Neural cell (in vitro differentiated cells): ENCODE measurements at regions not wholly inside any gene's neighbourhood (a gene's known extent, or its start where the extent isn't known, plus 50 kb on each side); places are given as distances from the start of the nearest gene placed in this dataset.

Source experiments
- H2AFZ ChIP-seq: fragments of 200-600, 300-800 bp; sonication (generic), shearing (Covaris generic); 2 replicates; pipeline ENCODE4 v1.6.0; 2014; ENCODE audit warnings: low read depth, mild to moderate bottlenecking, antibody characterized with exemption, low read length, moderate library complexity
- H3F3A ChIP-seq: fragments of 200-600 bp; shearing (Covaris generic); 2 replicates; pipeline ENCODE4 v1.6.1; 2016; ENCODE audit warnings: mild to moderate bottlenecking, moderate library complexity, mixed read lengths, antibody characterized with exemption, low read length; ENCODE audit not compliant: insufficient read depth, poor library complexity, severe bottlenecking
- H3K27ac ChIP-seq: fragments of 200-600, 300-800 bp; sonication (generic), shearing (Covaris generic); 2 replicates; pipeline ENCODE4 v1.5.1; 2014; ENCODE audit warnings: mild to moderate bottlenecking, low read length, moderate library complexity
- H3K27me3 ChIP-seq: fragments of 300-800, 200-600 bp; sonication (generic), shearing (Covaris generic); 2 replicates; pipeline ENCODE4 v1.6.0; 2014; ENCODE audit warnings: mild to moderate bottlenecking, low read depth, low read length, moderate library complexity; ENCODE audit not compliant: insufficient read depth
- H3K36me3 ChIP-seq: fragments of 300-800, 200-600 bp; sonication (generic), shearing (Covaris generic); 2 replicates; pipeline ENCODE4 v1.5.1; 2014; ENCODE audit warnings: mild to moderate bottlenecking, antibody characterized with exemption, low read length, moderate library complexity; ENCODE audit not compliant: insufficient read depth
- H3K4me2 ChIP-seq: fragments of 300-800, 200-600 bp; sonication (generic), shearing (Covaris generic); 2 replicates; pipeline ENCODE4 v1.6.0; 2014; ENCODE audit warnings: mild to moderate bottlenecking, low read length
- H3K4me3 ChIP-seq: fragments of 300-800, 200-600 bp; sonication (generic), shearing (Covaris generic); 2 replicates; pipeline ENCODE4 v1.5.1; 2014; ENCODE audit warnings: mild to moderate bottlenecking, low read length, moderate library complexity
- H3K79me2 ChIP-seq: fragments of 200-600 bp; shearing (Covaris generic); replicated peaks from 2 replicates; pipeline ENCODE4 v1.6.0; 2014; ENCODE audit warnings: mild to moderate bottlenecking, low read length, moderate library complexity; ENCODE audit not compliant: insufficient read depth
- H3K9ac ChIP-seq: fragments of 300-800, 200-600 bp; sonication (generic), shearing (Covaris generic); 2 replicates; pipeline ENCODE4 v1.6.1; 2016; ENCODE audit warnings: mild to moderate bottlenecking, low read length, mixed read lengths
- H3K9me2 ChIP-seq: fragments of 200-600 bp; shearing (Covaris generic); 2 replicates; pipeline ENCODE4 v1.6.1; 2016; ENCODE audit warnings: mild to moderate bottlenecking, low read length, mixed read lengths; ENCODE audit not compliant: insufficient read depth
- H3K9me3 ChIP-seq: fragments of 200-600, 300-800 bp; sonication (generic), shearing (Covaris generic); 2 replicates; pipeline ENCODE4 v1.6.1; 2016; ENCODE audit warnings: mild to moderate bottlenecking, mixed run types, low read length, moderate library complexity, mixed read lengths
- H4K20me1 ChIP-seq: fragments of 200-600 bp; shearing (Covaris generic); 2 replicates; pipeline ENCODE4 v1.6.1; 2016; ENCODE audit warnings: mild to moderate bottlenecking, mixed run types; ENCODE audit not compliant: insufficient read depth
- CTCF ChIP-seq: fragments of 450-650 bp; IDR thresholded peaks from 2 replicates; pipeline ENCODE4 v1.5.1; 2014; ENCODE audit warnings: antibody characterized with exemption, mild to moderate bottlenecking, moderate library complexity; ENCODE audit not compliant: poor library complexity, severe bottlenecking
- EP300 ChIP-seq: fragments of 450-650 bp; conservative IDR thresholded peaks from 2 replicates; pipeline ENCODE4 v1.6.1; 2014; ENCODE audit warnings: antibody characterized with exemption, mild to moderate bottlenecking, moderate library complexity; ENCODE audit not compliant: poor library complexity, severe bottlenecking
- EZH2 ChIP-seq: fragments of 200-600, 300-800 bp; shearing (Covaris generic), sonication (generic); IDR thresholded peaks from 2 replicates; pipeline ENCODE4 v1.6.1; 2014; ENCODE audit warnings: antibody characterized with exemption, low read length, borderline replicate concordance, mild to moderate bottlenecking; ENCODE audit not compliant: insufficient read depth, poor library complexity, severe bottlenecking
- MXI1 ChIP-seq: fragments of 450-650 bp; conservative IDR thresholded peaks from 2 replicates; pipeline ENCODE4 v1.6.1; 2014; ENCODE audit warnings: antibody characterized with exemption, mild to moderate bottlenecking; ENCODE audit not compliant: poor library complexity, severe bottlenecking
- POLR2AphosphoS5 ChIP-seq: IDR thresholded peaks from 2 replicates; pipeline ENCODE4 v1.6.1; 2012
- RAD21 ChIP-seq: fragments of 450-650 bp; conservative IDR thresholded peaks from 2 replicates; pipeline ENCODE4 v1.6.1; 2014; ENCODE audit warnings: antibody characterized with exemption, mild to moderate bottlenecking, moderate library complexity
- REST ChIP-seq: IDR thresholded peaks from 2 replicates; pipeline ENCODE4 v1.6.1; 2012; ENCODE audit warnings: borderline replicate concordance
- SMC3 ChIP-seq: fragments of 450-650 bp; conservative IDR thresholded peaks from 2 replicates; pipeline ENCODE4 v1.6.1; 2014; ENCODE audit warnings: antibody characterized with exemption, mild to moderate bottlenecking, moderate library complexity; ENCODE audit not compliant: poor library complexity
- TAF1 ChIP-seq: IDR thresholded peaks from 2 replicates; pipeline ENCODE4 v1.6.1; 2012; ENCODE audit warnings: low read depth

- H3K27ac ChIP-seq, result no peak overlapping the region
These were observed 245.0 kb upstream of the SERP2 start for GRCh38 chr13:44128552-44129001.

GRCh38 chr13:44129418-44129817, 244.2 kb upstream of the SERP2 start:
- Histone ChIP-seq H4K20me1 (no peaks in the 10 kb centered on the region), H3K27ac (no peak overlapping the region), H3K36me3 (no peaks in the 10 kb centered on the region), H3K4me3 (no peak overlapping the region), H3K79me2 (no peaks in the 10 kb centered on the region), H3K9ac (no peak overlapping the region), H3K4me2 (no peak overlapping the region), H3K9me3 (no peaks in the 10 kb centered on the region), H2AFZ (no peak overlapping the region), H3K27me3 (no peaks in the 10 kb centered on the region), H3K9me2 (no peaks in the 10 kb centered on the region), H3F3A (no peaks in the 10 kb centered on the region)
- TF ChIP-seq TAF1 (no peak), POLR2AphosphoS5 (no peak), CTCF (no peak), RAD21 (no peak), EP300 (no peak), SMC3 (no peak), REST (no peak), EZH2 (no peak)

More at GRCh38 chr13:44128552-44129001, 245.0 kb upstream of the SERP2 start:
- Histone ChIP-seq H3K4me3 (no peak overlapping the region), H3K36me3 (no peaks in the 10 kb centered on the region), H3K9ac (no peak overlapping the region), H3K27me3 (no peaks in the 10 kb centered on the region), H3F3A (no peaks in the 10 kb centered on the region), H2AFZ (no peak overlapping the region), H3K9me3 (no peaks in the 10 kb centered on the region), H3K9me2 (no peaks in the 10 kb centered on the region), H3K4me2 (no peak overlapping the region), H3K79me2 (no peaks in the 10 kb centered on the region), H4K20me1 (no peaks in the 10 kb centered on the region)
- no peak for TF ChIP-seq REST
- no peak for TF ChIP-seq CTCF
- TF ChIP-seq MXI1, result no peak
- no peak for TF ChIP-seq RAD21
